Coronary artery (tissue), 2 donors: ENCODE measurements at regions not wholly inside any gene's neighbourhood (a gene's known extent, or its start where the extent isn't known, plus 50 kb on each side); places are given as distances from the start of the nearest gene placed in this dataset.

ENCODE experiments used
- DNase-seq: peaks from one replicate; pipeline ENCODE4 v3.0.0-alpha.2; 2017; ENCODE audit warnings: low spot score
- H3K27ac ChIP-seq, 2 donors: fragments of 200-600 bp; sonication (generic); one replicate each; pipeline ENCODE4 v1.5.1; 2016 to 2019
- H3K4me3 ChIP-seq: fragments of 200-600 bp; sonication (generic); 2 replicates; pipeline ENCODE4 v1.5.1; 2016; ENCODE audit warnings: mild to moderate bottlenecking, moderate library complexity
- CTCF ChIP-seq: fragments of 200-600 bp; sonication (generic); IDR thresholded peaks from one replicate; pipeline ENCODE4 v1.5.1; 2019; ENCODE audit warnings: antibody characterized with exemption

GRCh38 chr12:24280056-24280842 is 330.8 kb upstream of the SOX5 start:
- no peak for DNase-seq

GRCh38 chr12:24278832-24279231 is 329.4 kb upstream of the SOX5 start:
- H3K27ac ChIP-seq, result no peak overlapping the region
- no peak for TF ChIP-seq CTCF
- H3K4me3 ChIP-seq, result no peak overlapping the region
- no peak for DNase-seq

More at GRCh38 chr12:24280056-24280842, 330.8 kb upstream of the SOX5 start:
- no peak for TF ChIP-seq CTCF
- Histone ChIP-seq H3K27ac (no peak overlapping the region), H3K4me3 (no peak overlapping the region)

GRCh38 chr12:24270965-24271364 is 321.5 kb upstream of the SOX5 start:
- Histone ChIP-seq H3K27ac (no peak overlapping the region), H3K4me3 (no peak overlapping the region)
- no peak for DNase-seq
- no peak for TF ChIP-seq CTCF

- H3K27ac ChIP-seq, result no peak overlapping the region
- no peak for TF ChIP-seq CTCF
- no peak overlapping the region for H3K4me3 ChIP-seq
- DNase-seq, result no peak
These were observed 321.0 kb upstream of the SOX5 start for GRCh38 chr12:24270464-24270863.

- Histone ChIP-seq H3K4me3 (no peak overlapping the region), H3K27ac (no peak overlapping the region)
- no peak for TF ChIP-seq CTCF
- DNase-seq, result no peak
These were observed 319.3 kb upstream of the SOX5 start for GRCh38 chr12:24268663-24269186.

GRCh38 chr12:24266982-24267381 is 317.5 kb upstream of the SOX5 start:
- no peak for TF ChIP-seq CTCF
- Histone ChIP-seq H3K27ac (no peak overlapping the region), H3K4me3 (no peak overlapping the region)
- DNase-seq, result no peak

- TF ChIP-seq CTCF, result no peak
- no peak for DNase-seq
- Histone ChIP-seq H3K27ac (no peak overlapping the region), H3K4me3 (no peak overlapping the region)
These were observed 307.2 kb upstream of the SOX5 start for GRCh38 chr12:24256684-24257083.
